ENCODE measurements at regions not wholly inside any gene's neighbourhood (a gene's known extent, or its start where the extent isn't known, plus 50 kb on each side); places are given as distances from the start of the nearest gene placed in this dataset.

DNA sequence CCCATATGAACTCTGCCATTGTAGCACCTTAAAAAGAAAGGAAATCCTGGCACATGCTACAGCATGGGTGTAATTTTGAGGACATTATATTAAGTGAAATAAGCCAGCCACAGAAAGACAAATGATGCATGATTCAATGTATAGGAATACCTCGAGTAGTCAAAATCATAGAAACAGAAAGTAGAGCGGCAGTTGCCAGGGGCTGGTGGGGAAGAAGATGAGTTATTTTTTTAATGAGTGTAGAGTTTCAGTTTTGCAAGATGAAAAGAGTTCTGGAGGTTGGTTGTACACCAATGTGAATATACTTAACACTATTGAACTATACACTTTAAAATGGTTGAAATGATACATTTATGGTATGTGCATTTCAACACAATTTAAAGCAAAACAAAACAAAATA lies 133.0 kb downstream of the ZDHHC21 start:
- DNase-seq (ENCODE audit: low spot score), result peak; percentile 61

DNA sequence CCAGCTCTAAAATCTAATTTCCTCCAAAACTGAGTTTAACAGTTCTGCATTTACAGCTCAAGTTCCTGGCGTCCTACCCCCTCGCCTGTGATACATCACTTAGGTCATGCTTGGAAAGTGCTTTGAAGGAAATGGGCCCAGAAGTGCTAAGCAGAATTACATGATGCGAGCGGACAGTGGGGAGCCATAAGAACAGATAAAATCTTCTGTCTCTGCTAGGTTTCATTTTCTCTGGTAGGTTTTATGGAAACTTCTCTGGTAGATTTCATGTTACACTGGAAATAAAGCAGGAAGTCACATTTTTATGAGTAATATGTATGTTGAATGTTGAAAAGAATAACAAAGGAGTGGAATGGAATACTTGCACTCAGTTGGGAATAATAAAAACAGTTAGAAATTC lies 138.3 kb downstream of the ZDHHC21 start:
- DNase-seq (ENCODE audit: low spot score), result no peak

DNA sequence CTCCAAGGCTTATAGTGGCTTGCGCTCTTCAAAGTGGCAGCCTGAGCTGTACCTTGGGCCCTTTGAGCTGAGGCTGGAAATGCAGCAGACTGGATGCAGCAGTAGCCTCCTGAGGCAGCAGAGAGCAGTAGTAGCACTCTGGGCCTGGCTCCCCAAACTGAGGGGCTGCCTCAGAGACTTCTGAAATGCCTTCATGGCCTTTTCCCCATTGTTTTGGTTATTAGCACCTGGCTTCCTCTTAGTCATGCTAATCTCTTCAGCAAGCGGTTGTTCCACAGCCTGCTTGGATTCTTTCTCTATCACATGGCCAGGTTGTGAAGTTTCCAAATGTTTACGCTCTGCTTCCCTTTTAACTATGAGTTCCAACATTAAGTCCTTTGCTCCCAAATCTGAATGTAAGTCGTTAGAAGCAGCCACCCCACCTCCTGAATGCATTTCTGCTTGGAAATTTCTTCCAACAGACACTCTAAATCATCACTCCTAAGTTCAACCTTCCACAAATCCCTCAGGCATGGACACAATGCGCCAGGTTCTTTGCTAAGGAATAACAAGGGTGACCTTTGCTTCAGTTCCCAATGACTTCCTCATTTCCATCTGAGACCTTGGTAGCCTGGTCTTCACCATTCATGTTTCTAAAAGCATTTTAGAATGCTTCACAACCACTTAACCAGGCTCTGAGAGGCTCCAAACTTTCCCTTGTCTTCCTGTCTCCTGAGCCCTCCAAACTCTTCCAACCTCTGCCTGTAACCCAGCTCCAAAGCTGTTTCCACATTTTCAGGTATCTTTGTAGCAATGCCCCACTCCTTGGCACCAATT lies 145.8 kb downstream of the ZDHHC21 start:
- DNase-seq (ENCODE audit: low spot score), result no peak

DNA sequence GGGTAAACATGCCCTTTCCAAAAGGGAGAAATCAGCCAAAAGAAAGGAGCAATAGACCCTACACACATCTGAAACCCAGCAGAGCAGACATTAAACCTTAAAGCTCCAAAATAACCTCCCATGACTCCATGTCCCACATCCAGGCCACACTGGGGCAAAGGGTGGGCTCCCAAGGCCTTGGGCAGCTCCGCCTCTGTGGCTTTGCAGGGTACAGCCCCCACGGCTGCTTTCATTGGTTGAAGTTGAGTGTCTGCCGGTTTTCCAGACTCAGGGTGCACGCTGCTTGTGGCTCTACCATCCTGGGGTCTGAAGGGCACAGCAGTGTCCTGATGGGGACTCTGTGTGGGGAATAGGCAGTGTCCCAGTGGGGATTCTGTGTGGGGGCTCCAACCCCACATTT lies 146.5 kb downstream of the ZDHHC21 start:
- DNase-seq (ENCODE audit: low spot score), result no peak

DNA sequence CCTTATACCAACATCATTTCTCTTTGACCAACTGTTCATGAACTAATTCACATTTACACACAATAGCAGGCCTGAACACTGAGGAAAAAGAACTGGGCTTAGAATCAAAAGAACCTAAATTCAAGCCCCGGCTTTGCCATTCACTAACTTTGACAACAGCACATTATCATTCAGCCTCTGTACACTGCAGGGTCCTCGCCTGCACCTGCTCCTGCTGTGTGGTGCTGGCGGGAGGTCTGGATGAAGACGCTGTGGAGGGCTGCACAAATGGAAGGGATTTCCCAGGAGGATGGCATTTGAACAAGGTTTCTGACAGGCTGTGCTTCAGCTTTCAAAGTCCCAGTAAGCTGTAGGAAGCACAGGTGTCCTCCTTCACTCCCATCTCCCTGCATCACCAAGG lies 151.2 kb downstream of the ZDHHC21 start:
- no peak for DNase-seq (ENCODE audit: low spot score)

DNA sequence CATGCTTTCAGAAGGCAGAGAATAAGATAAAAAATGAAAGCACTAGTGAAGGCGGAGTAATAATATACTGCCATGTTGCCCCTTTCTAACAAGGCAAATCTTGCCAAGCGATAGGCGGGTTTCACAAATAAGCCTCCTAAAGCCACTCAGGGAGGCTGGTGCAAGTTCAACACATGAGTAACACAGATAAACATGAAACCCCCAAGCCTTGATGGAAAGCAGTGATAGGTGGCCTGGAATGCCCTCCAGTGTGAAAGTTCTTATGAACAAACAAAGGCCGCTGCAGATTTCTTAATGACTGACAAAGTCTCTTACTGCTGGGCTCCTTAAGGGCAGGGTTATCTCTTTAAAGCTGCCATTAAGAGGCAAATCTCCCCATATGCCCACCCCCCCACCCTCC lies 154.7 kb downstream of the ZDHHC21 start:
- no peak for DNase-seq (ENCODE audit: low spot score)

DNA sequence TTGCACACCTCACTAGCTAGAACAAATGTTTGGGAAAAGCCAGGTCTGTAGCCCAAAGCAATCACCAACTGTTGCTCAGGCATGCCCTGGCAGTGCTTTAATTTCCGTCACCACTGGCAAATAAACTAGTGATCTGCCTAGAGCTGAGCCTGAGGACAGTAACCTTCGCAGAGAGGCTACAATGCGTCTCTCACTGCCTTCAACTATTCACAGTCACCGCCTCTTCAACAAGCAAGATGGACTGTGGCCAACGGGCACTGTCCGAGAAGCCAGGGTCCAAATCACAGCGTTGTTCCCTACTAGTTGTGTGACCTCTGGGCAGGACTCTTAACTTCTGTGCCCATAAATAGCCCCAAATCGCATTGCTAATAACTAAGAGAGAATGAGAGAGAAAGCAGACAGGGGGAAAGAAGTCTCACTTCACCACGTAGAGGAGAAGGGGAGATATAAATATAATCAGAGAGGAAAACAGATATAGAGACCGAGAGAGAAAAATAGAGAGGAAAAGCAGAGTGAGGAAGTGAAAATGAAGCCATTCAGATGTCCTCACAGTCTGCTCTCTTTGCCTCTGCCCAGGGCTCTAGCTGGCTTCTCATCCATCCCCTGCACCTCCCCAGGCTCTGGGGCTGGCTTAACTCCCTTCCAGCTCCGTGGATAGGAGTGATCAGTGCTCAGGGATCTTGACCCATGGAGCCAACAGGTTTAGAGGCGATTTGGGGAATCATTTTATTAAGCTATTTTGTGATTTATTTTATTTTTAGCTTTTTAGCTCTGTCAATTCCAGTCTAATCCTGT lies 157.9 kb downstream of the ZDHHC21 start:
- no peak for DNase-seq (ENCODE audit: low spot score)

DNA sequence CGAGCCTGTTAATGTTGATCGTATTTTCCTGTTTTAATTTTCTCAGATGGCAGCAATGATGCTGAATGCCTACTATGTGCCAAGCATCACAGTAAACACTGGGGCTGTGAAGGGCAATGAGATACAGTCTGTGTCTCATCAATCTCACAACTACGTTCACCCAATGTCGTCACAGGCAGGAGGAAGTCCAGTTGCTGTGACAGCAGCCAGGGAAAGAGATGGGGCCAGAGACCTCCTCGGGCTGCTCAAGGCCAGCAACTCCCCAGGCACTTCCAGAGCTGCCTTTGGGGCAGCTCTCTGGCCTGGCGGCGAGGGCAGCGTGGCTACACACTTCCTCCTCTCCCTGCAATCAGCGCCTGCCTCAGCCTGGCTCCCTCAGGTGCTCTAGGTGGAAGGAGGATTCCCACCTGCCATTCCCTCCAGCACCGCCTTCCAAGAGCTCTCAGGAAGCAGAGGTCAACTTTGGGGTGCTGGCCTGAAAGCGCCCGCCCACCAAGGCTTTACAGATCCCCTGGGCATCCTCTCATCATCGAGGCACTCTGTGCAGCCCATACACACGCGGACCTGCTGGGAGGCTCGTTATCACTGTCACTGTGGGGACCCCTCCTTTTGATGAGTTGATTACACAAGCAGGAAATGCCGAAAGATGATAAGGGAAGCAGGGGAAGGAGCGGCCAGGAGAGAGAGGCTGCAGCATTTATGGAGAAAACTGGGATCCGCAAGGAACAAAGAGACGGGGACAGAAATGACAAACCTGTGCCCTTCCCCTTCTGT lies 159.2 kb downstream of the ZDHHC21 start:
- no peak for DNase-seq (ENCODE audit: low spot score)

DNA sequence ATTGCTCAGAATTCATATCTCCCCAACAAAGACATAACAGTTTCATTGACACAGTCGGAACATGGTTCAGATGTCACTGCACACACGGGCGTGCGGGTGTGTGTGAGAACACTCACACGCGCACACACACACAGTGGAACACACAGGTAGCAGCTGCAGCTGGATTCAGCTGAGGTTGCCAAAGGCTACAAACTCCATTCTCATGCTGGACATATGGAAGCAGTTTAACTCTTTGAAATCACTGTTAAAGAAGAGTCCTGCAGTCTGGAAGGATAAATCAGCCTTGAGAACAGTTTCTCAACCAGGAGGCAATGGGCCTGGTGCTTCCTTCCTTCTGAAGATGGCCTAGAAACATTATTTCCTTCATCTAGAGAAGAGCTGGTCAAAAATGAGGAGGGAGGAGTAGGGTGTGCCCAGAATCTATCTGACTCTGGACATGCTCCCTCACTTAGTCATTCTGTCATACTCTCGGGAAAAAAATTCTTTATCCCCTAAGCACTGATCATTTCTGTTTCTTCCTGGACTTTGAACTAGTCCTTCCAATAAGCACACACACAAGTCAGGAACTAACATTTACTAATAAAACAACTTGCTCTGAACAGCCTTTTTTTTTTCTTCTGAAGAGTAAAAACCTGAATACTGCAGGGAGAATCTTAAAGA lies 160.6 kb downstream of the ZDHHC21 start:
- DNase-seq (ENCODE audit: low spot score), result no peak

DNA sequence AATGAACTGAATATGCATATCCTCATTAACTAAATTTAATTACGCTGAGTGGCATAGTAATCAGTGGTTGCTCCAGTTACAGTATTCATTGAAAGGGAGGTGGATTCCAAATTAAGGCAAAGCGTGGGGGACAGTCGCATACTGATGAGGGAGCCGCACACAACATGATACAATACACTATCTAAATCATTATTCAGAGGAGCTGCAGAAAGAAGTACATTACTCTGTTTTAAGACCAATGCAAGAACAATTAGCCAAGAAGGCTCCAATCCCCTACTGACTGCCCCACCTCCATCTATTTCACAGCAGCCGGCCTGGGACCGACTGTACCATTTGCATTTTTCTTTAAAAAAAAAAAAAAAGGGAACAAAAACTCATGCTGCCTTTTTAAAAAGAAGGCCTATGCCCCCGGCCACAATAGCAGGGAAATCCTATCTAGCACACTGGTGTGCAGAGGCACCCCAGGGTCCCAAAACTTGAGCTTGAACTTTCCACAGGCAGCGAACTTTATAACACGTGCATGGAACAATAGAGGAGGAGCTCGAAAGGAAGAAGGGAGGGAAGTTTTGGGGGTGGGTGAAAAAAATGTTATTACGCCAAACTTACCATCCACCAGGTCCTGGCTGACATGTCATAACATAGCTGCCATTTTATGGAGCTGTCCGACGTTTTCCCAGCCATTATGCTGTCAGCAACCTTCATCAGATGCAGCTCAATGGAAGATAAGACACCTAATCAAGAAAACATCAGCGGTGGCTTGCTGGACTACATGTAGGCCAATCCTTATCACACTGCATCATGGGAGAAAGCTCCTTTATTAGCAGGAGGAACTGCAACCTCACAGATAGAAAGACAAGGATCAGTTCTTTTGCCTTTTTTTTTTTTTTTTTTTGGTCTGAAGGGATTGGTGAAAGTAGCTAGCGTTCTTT lies 161.6 kb downstream of the ZDHHC21 start:
- no peak for DNase-seq (ENCODE audit: low spot score)

DNA sequence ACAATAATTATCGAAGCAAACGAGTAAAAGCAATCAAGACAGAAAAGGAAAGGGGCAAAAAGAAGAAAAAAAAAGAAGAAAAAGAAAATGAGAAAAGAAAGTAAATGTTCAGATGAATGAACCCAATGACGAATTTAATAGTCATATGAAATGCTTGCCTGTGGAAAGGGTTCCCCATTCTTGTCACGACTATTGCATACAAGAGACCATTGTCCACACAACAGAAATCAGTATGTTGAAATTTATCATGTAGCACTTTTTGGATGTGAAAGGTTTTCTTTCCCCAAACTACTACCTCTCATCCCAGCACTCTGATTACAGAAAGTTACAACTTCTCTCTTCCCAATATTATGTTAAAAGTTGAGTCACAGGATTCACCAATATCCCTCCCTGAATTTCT lies 162.4 kb downstream of the ZDHHC21 start:
- no peak for DNase-seq (ENCODE audit: low spot score)

DNA sequence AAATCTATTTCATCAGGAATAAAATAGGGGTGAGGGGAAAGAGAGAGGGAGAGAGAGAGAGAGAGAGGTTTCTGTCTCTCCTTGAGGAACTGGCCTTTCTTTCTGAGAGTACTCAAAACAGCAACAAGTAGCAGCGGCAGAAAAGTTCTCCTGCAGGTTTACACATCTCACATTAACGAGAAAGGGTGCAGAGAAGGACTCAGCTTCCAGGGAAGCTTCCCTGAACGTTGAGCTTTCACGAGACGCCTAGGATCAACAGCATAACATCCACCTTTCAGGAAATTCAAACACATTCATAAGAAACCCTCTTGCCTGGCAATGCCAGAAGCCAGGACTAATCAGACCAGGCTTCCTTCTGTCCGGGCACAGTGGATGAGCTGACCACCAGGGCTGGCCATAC lies 162.9 kb downstream of the ZDHHC21 start:
- no peak for DNase-seq (ENCODE audit: low spot score)

DNA sequence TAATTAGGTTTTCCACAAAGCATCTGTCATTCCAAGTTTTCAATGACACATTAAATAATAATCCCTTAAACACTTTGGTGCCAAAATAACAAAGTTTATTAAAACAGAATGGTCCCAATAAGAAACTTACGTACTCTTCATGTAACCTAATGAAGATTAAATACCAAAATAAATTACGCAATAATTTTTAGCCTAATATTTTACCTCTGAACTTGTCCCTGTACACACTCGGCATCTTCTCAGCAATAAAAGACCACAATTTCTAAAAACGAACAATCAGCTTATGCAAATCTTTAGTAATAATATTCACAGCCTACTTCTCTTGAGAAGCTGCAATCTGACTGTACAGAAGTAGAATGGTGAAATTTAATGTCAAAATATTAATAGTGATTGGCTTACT lies 163.6 kb downstream of the ZDHHC21 start:
- DNase-seq (ENCODE audit: low spot score), result no peak

DNA sequence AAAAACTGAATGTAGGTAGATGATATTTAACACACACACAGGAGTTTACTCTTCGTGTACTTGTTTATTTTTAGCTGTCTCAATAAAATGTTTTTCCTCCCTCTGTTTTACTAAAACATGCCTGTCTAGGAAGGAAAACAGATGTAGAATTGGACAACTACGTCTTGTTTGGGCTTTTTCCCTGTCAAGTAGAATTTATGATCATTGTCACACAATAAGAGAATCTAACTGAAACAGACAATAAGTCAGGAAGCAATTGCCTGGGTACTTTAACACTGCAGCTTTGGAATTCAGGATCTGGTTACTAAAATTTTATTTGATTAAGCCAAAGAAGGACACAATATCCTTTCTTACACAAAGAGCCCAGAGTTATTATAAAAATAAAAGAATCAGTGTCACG lies 164.2 kb downstream of the ZDHHC21 start:
- no peak for DNase-seq (ENCODE audit: low spot score)

DNA sequence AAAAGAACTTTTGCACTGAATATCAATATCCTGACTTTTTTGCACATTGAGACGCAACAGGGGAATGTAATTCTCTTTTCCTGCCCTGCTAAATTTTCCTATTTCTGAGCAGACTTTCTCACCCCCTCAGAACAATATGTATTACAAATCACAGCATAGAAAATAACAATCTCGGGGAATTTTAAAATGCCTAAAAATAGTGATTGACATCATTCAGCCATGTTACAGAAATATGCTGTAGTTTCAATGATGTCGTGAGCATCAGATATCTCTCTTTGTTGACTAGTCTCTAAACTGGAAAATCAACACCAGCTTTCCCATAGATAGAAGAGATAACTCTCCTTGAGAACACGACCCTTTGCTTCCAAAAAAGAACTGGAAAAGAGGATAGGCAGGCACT lies 166.7 kb downstream of the ZDHHC21 start:
- no peak for DNase-seq (ENCODE audit: low spot score)

DNA sequence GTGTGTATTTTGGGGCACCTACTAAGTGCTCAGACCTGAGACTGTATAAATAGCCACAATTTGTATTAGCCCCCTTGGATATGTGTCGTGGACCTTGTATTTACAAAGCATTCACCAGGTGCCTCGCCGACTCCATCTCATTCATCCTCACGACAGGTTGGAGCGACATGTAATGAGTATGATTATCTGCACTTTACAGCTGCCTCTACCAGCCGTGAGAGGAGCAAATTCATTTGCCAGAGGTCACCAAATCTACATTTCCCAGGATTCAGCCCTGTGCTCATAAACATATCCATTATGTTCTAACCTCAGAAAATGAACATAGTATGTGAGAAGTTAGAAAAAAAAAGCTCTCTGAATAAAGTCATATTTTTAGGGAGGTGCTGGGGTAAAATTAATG lies 167.4 kb downstream of the ZDHHC21 start:
- DNase-seq (ENCODE audit: low spot score), result no peak

DNA sequence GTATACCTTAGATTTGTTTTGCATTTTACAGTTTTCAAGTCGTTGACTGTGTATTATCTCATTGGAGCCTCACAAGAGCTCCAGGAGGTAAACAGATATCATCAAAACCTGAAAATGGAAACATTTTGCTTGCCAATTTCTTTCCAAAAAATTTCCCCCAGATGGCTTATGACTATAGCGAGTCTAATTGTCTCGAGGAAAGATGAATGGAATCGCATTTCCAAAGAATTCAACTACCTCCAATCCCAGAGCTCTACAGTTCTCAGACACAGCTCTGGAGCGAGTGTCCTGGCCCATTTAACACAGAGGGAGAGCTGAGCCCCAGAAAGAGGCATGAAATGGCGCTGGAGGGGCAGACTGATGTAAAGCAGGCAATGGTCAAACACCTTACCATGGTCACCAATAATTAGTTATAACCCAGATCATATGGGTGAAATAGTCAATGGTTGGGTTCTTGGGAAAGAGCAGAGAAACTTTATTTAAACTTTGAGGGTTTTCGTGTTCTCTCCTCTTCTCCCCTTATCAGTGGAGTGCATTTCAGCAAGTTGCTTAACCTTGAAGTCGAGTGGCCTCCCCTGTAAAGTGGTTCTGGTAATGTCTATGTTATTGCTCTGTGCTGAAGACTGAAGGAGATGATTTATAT lies 168.2 kb downstream of the ZDHHC21 start:
- no peak for DNase-seq (ENCODE audit: low spot score)

DNA sequence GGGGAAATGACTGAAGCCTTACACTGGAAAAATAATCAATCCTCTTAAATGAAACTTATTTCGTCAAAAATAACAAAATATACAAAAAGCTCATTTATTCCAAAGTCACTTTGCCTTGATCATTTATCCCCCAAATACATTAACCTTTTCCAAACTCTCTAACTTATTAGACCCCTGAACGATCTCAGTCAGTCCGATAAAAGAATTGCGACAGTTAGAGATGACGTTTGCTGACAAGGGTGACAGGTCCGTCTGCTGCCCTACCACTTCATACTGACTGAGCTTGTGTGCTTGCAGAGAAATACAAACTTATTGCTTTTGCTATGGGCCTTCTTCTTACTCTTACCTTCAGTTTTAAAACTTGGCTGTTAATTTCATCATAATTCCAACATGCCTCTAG lies 169.7 kb downstream of the ZDHHC21 start:
- no peak for DNase-seq (ENCODE audit: low spot score)

DNA sequence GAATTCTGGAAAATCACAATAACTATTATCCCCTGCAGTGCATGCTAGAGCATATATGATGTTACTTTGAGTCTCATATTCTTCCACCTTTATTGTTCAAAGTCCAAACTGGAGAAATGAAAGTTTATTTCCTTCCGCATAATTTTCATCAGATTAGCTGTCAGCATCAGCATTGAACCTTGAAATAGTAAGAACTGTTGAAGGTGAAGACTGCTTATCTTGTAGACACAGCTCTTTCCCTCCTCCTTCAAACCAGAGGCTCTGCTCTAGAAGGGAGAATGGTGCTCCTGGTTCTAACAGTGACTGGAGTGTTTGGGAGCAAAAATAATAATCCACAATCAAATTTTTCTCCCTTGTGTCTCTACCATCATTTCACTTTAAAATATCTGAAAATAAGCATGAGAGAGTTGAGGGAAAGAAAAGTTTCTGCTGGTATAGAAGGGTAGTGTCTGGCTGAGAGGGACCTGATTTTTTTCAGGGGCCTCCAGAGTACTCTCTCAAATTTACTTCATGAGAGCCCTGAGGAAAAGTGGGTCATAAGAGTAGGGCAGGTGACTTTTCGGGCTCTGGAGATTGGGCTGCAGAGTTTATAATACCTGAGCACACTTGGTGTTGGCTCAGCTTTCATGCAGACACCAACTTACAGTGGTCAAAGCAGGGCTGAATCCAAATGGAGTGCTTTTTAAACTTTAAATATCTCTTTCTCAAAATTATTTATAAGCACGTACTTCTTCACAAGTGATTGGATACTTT lies 170.4 kb downstream of the ZDHHC21 start:
- no peak for DNase-seq (ENCODE audit: low spot score)

DNA sequence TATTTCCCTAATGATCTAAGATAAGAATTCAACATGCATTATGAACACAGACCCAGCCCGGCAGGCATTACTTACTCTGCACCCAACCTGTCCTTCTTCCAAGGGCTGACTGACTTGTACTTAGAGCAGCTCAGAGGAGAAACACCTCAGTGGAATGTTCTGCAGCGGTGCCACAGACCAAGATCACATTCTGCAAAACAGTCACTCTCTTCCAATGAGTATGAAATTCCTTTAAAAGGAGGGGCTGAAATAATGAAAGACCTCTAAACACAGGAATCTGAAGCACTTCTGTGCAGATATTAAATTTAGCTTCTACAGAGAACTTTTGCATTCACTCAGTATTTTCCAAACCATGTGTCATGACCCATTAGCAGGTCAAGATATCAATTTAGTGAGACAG lies 172.9 kb downstream of the ZDHHC21 start:
- DNase-seq (ENCODE audit: low spot score), result no peak
